Skeletal muscle cell (primary cell): ENCODE measurements at regions not wholly inside any gene's neighbourhood (a gene's known extent, or its start where the extent isn't known, plus 50 kb on each side); places are given as distances from the start of the nearest gene placed in this dataset.

Experiments used
- DNase-seq: peaks from one replicate; pipeline ENCODE4 v3.0.0-alpha.2; 2010; ENCODE audit warnings: low read depth
- H3K4me3 ChIP-seq: 2 replicates; pipeline ENCODE4 v1.5.1; 2011; ENCODE audit warnings: low read depth, mild to moderate bottlenecking, control low read depth, low read length, moderate library complexity

DNA sequence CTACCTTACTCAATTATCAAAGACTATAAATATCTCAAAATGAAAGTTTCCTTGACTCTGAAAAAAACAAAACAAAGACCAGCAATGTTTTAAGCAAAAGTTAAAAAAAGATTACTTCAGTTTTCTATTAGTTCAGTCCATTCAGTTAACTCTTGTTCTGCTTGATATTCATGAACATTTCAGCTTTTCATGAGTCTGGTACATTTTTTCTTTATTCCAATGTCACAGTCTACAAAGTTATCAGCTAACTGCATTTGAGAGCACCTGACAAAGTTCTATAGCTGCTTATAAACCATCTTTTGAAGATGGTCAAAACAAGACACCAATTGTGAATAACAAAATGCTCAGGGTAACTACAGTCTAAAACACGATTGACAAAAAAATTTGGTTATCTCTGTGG, 156.1 kb upstream of the NOX3 start:
- DNase-seq, result no peak
- no peak overlapping the region for H3K4me3 ChIP-seq

DNA sequence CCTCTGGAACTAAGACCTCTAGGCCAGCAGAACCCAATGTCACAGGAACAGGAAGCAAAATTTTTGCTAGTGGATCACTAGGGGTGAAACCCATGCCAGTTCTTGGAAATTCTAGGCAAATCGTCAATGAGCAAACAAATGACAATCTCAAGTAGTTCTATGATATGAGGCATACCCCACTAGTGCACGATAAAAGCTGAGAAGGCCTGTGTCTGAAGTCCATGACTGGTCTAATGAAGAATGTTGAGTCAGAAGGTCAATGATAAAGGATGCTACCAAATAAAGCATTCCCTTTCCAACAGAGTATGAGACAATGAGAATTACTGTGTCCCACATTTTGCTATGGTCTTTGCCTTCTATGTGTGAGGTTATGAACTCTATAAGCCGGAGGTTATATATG, 149.4 kb upstream of the NOX3 start:
- no peak overlapping the region for H3K4me3 ChIP-seq
- DNase-seq, result no peak

DNA sequence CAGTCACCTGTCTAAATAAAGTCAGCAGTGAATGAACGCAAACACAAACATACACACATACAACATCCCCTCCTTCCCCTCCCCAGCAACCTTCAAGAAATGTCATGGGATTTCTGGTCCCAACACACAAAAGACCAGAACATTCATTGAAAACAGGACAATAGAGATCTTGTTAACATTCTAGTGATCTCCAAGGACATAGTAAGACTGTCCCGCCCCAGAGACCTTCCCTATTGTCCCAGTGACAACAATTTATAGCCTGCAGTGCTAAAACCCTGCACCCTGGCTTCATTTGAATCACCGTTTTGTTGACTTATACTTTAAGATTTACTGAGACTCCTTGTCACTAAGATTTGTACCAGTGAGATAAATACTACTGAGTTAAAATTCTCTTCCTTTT, 143.9 kb upstream of the NOX3 start:
- no peak for DNase-seq
- H3K4me3 ChIP-seq, result no peak overlapping the region

DNA sequence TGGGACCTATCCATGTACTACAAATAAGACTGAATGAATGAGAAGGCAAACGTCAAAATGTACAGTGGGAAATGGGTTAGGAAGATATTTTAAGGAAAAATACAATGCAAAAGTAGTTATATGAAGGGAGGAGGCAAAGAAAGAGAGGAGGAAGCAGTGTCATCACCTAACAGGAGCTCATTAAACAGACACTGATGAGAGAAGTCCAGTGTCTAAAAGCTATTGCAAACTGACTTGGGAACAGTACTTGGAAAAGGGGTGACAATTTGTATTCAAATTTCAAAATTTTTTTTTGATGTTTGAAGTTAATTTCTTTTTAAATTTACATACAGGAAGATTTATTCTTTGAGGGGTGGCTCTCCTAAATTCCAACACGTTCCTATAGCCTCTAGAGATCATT, 143.5 kb upstream of the NOX3 start:
- DNase-seq, result no peak
- no peak overlapping the region for H3K4me3 ChIP-seq

DNA sequence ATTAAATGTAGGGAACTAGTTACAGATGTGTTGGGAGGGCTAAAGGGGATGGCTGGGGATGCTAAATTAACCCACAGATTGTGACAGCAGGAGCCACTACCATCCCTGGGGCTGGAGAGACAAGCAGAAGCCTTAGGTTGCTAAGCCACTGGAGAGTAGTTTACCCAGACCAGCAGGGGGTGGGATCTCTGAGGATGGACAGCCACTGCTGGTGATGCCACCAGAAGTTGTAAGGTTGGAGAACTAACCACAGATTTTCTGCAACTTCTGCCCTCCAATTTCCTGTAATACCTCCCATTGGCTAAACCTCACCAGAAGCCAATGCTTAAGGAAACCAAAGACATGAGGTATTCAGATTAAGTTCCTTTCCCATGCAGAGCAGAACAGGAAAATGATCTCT, 139.6 kb upstream of the NOX3 start:
- DNase-seq, result no peak
- no peak overlapping the region for H3K4me3 ChIP-seq

DNA sequence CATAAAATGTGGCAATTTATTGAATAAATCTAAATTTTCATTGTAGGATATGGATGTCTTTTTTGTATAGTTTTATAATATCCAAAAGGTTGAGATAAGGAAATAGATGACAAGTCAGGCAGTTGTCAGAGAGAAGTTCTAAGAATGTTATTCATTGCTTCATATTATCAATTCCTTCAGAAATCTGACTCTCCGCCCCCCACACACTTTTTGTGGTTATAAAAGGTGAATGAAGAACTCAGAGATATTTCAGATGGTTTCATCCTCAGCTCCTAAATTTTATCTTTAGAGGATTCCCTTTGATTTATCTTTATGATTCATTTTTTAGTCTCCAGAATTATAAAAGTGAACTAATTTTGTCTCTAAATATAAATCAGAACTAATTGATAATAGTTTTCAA, 136.1 kb upstream of the NOX3 start:
- no peak overlapping the region for H3K4me3 ChIP-seq

DNA sequence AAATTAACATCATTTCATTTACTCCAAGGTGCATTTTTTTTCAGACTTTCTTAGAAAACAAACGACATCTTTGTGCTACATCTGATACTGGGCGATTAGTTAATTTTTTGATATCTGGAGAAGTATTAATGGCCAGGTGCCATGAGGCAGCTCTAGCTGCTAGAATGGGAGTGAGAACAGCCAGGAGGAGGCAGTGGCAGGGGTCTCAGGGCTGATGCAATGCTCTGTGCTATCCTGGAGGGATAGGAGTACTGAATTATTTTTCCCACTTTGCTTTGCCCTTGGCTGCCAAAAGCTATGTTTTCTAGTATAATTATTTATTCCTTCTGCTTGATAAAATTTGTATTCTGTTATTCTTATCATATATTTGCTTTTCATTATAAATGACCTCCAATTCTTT, 133.6 kb upstream of the NOX3 start:
- DNase-seq, result no peak
- no peak overlapping the region for H3K4me3 ChIP-seq

More for the DNA sequence above, 136.1 kb upstream of the NOX3 start:
- DNase-seq, result no peak

DNA sequence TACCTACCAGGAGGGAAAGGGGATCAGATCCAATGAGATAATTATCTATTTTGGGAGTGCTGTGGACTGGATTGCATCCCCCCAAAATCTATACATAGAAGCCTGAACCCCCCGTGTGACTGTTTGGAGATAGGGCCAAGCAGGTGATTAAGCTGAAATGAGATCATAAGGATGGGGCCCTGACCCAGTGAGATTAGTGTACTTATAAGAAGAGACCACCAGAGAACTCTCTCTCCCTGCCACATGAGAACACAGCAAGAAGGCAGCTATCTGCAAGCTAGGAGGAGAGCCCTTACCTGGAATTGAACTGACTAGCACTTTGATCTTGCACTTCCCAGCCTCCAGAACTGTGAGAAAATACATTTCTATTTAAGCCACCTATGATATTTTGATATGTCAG, 132.2 kb upstream of the NOX3 start:
- no peak for DNase-seq

DNA sequence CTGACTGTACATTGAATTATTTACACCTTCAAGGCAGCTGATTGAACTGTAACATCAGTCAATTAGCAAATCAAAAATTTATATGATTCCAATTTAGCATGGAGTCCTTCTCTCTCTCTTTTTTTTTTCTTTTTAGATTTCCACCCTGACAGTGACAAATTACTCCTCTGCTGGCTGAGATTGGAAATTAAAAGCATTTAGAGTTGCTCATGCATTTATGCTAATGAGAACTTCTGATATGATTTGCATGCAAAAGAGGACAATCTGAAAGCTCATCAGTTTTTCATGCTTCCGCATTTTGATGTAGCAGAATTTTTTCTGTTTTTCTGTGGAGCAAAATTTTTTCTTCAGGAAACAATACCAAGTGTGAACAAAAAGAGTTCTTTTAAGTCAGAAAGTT, 130.5 kb upstream of the NOX3 start:
- DNase-seq, result no peak
- no peak overlapping the region for H3K4me3 ChIP-seq

More for the DNA sequence above, 132.2 kb upstream of the NOX3 start:
- no peak overlapping the region for H3K4me3 ChIP-seq

DNA sequence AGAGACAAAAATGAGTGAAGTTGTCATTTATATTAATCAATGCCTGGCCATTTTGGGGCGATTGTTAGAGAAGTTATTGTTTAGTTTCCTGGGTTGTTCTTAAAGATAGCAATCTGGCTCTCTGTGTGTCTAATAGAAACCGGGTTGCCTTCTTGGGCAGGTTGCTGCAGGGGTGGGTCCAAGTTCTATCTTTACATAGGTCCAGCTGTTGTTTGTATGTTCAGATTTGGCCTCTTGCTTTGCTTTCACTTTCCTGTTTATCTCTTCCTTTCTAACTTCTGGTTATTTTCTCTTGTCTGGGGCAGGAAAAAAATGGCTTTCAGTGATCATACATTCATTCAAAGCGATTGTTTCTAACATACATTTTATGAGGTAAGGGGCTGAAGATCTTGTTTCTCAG, 128.4 kb upstream of the NOX3 start:
- DNase-seq, result no peak
- no peak overlapping the region for H3K4me3 ChIP-seq

DNA sequence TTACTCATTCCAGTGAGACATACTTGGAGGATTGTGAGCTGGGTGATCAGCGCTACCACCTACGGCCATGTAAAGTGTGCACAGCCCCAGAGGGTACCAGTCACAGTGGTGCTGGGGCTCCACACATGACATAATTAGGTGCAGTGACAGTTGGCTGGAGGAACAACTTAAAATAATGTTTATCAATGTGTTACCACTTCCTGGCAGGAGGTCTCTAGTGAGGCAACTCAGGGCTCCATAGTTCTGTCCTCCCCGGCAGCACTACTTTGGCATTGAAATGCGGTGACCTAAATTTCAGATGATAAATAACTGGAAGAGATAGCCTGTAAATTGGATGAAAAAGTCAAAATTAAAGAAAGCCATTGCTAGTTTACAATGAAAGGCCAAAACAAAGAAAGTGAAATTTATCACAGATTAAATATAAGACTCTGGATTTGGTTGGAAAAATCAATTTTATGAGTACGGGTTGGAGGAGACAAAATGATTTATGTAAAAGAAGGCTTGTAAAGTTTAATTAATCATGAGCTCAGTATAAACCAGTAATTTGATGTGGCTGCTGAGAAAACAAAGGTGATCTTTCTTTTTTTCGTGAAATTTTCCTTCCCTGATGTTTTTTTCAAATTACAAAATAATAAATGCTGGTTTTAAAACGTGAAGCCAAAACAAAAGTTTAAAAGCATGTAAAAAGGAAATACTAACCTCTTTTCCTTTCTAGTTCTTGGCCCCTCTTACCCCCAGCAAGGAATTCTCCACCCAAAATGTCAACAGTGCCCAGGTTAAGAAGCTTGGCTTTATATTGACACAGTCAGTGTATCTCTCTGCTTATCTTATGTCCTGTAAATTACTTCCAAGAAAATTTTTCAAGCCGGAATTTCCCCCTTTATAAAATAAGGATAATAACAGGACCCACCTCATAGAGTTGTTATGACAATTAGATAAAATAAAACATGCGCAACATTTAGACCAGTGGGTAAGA, 126.7 kb upstream of the NOX3 start:
- no peak for DNase-seq
- no peak overlapping the region for H3K4me3 ChIP-seq

DNA sequence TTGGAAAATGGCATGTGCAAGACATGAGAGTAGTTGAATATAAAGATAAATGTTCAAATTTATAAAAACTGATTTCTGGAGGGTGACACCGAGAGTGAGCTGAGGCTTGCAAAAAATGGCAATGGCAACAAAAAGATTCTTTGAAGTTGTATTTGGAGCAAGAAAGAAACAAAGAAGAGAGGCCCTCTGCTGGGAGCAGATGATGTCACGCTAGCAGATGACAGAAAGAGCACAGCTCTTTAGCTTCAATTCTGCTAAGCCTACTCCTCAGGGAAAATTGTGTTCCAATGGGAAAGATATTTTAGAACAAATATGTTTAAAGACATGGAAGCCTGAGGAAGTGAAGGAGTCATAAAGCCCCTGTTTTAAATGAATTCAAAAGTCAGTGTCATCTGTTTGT, 125.3 kb upstream of the NOX3 start:
- no peak for DNase-seq
- no peak overlapping the region for H3K4me3 ChIP-seq

DNA sequence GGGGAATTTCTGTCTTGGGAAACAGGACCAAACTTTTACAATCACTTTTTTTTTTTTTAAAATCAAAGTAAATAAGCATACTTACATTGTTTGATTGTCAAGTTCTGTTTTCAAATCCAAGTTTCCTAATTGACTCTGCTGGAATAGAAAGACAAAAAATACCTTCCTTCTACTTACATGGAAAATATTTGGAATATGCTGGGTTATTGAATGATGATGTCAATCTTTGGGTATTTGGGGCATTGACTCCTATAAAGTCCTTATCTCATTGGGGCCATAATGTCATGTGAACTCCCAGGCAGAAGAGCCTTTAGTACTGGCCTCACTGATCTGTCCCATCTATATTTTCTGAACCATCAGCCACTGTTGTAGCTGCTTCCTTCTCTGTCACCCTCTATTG, 122.6 kb upstream of the NOX3 start:
- DNase-seq, result no peak
- no peak overlapping the region for H3K4me3 ChIP-seq

DNA sequence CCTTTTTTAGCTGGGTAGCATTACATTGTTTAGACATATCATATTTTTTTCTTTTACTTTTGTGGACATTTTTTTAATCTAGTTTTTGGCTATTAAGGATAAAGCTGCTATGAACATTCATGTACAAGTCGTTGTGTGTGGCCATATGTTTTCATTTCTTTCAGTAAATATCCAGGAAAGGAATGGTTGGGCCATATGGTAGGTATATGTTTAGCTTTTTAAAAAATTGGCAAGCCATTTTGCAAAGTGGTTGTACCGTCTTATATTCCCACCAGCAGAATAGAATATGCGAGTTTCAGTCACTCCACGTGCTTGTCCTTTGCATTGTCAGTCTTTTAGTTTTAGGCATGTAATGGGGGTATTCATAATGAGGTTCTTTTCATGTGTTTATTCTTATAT, 106.3 kb upstream of the NOX3 start:
- no peak for DNase-seq
- H3K4me3 ChIP-seq, result no peak overlapping the region

DNA sequence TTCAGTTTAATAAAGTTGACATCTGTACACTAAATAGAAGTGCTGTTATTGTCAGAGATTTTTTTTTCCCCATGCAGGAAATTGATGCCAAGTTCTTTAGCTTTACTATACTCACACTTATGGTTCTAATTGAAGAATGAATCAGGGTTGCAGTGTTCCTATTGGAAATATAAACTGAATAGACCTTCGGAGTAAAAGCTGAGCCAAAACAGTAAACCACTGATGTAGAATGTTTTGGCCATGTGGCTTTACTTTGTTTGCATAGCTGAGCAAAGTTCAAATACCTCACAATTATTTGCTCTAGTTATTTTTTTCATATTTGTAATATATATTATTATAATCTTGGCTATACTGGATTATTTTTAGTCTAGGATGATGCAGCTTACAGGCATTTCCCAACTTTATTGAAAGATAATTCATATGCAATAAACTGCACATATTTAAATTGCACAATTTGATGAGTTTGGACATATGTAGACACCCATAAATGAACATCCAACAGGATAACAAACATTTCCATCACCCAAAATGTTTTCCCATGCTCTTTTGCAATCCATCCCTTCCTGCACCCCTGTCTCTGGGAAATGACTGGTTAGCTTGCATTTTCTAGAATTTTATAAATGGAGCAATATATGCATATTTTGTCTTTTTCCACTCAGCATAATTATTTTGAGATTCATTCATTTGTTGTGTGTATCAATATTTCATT, 105.8 kb upstream of the NOX3 start:
- DNase-seq, result no peak
- no peak overlapping the region for H3K4me3 ChIP-seq

DNA sequence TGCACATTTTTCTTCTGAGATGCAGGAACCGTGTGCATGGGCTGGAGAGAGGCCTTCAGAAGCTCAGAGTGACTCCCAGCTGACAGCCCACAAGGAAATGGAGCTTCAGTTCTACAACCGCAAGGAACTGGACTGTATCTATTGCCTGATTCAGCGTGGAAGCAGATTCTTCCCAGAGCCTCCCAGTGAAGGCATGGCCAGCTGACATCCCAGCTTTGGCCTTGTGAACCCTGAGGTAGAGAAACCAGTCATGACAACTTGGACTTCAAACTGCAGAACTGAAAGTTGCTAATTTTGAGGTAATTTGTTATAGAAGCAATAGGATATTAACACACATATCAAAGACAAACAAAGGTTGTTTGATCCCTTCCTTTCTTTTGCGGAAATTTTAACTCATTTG, 94.3 kb upstream of the NOX3 start:
- DNase-seq, result no peak
- H3K4me3 ChIP-seq, result no peak overlapping the region

DNA sequence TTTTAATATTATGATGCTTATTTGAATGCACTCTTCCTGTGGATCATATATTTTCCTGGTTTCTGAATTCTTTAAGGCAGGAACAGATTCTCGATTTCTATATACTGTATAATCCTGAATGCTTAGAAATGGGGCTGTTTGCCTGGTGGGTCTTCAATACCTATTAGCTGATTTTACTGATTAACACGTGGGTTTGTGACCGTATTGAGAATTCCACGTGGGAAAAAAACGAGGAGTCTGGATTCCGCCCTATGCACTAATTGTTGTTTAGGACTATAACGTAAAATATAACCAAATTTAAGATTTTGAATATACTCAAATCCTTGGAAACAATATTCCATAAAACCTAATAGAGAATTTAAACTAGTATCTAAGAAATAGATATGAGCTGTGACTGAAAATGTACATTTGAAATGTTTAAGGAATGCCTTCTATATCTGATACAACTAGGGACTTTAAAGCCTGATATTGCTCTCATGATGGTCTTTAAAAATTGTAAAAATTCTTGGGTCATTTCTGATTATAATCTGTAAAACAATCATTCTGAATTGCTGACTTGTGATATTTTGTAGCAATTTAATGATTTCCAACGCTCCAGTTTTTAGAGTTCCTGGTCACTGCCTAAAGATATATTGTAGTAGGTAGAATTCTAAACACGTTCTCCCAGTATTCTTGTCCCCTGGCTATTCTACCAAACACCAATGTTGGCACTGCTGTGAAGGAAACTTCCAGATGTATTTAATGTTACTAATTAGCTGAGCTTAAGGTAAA, 93.6 kb upstream of the NOX3 start:
- no peak overlapping the region for H3K4me3 ChIP-seq
- no peak for DNase-seq

DNA sequence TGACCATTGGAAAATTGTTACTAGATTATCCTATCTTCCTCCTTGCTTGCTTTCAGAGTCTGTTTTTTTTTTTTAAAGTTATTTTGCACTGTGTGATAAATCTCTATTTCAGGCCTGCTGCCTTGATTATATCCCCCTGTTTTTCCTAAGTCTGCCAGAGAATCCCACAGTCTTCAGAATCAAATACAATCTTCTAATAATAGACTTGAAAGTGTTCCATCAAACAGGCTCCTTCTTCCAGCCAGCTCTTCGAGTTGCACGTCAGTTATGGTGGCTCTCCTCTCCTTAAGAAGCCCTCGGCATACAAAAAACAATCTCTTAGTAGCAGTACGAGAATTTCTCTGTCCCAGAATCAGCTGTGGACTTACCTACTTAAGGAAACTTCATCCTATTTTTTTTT, 92.9 kb upstream of the NOX3 start:
- no peak overlapping the region for H3K4me3 ChIP-seq
- DNase-seq, result no peak

DNA sequence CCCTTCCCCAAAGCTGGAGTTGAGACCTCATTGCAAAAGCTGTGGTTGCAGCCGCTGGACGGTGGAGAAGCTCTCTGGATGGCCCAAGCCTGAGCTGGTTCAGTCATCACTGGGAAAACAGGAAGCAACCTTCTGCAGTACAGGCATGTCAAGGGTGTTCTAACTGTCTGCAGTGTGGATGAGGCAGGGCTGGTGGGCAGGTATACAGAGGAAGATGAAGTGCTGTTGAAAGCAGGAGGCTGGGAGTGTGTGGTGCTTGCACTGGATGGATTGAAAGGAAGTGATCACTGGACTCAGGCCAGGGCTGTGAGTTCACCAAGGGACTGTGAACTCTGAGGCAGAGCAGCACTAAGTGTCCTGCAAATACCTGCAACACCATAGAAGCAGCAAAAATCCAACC, 89.0 kb upstream of the NOX3 start:
- no peak overlapping the region for H3K4me3 ChIP-seq
- DNase-seq, result no peak

DNA sequence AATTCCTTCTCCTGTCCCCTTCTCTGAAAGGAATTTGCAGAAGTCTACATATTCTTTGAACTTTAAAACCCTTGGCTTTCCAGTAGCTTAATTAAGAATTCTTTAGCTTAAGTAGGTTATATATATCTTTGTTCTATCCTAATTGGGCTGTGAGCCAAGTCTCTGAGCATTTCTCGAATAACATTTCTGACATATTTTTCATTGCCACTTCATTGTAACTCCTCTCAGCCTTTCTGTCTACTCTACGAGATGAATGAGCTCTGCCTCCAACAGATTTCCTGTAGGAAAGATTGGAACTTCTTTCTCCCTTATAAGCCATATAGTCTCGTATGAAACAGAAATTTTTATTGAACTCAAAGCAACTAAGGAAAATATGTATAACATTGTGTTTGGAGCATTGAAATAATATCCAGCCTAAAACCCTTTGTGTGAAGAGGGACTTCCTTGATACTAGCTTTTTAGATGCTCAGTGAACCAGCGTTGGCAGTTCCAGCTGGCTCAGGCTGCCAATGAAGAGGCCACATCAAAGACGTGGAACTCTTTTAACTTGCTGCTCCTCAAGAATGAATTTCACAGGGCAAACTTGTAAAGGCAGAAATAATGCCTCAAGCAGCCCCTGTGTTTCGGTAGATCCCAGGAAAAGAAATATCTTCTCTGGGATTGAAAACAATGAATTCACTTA, 87.7 kb upstream of the NOX3 start:
- no peak overlapping the region for H3K4me3 ChIP-seq
- DNase-seq, result no peak
